ENCODE measurements at regions not wholly inside any gene's neighbourhood (a gene's known extent, or its start where the extent isn't known, plus 50 kb on each side); places are given as distances from the start of the nearest gene placed in this dataset.

- H3K9ac ChIP-seq (ENCODE audit: insufficient read length): no peak overlapping the region
- TF ChIP-seq EZH2 (IDR thresholded peaks at IDR 0.05) (no peak), POLR2AphosphoS5 (IDR thresholded peaks at IDR 0.05; ENCODE audit: borderline replicate concordance, low read depth, low read length) (no peak), FOXP2 (optimal IDR thresholded peaks at IDR 0.05; ENCODE audit: control extremely low read depth, extremely low read length, insufficient read depth) (no peak)
- no peaks in the 10 kb centered on the region for H3K9me3 ChIP-seq (ENCODE audit: low read depth, low read length)
- H3K4me3 ChIP-seq: no peak overlapping the region
- H3K27ac ChIP-seq: no peak overlapping the region
- DNase-seq (ENCODE audit: low read depth, low spot score): no peak
- no peaks in the 10 kb centered on the region for H3K36me3 ChIP-seq (ENCODE audit: insufficient read depth, low read length)
These were observed 612.6 kb downstream of the DACH1 start for GRCh38 chr13:71254384-71254783.

GRCh38 chr13:71252184-71252704, 614.8 kb downstream of the DACH1 start:
- H3K36me3 ChIP-seq (ENCODE audit: insufficient read depth, low read length): no peaks in the 10 kb centered on the region
- no peak overlapping the region for H3K27ac ChIP-seq
- no peak for DNase-seq (ENCODE audit: low read depth, low spot score)
- H3K9me3 ChIP-seq (ENCODE audit: low read depth, low read length): no peaks in the 10 kb centered on the region
- H3K4me3 ChIP-seq: no peak overlapping the region
- TF ChIP-seq POLR2AphosphoS5 (IDR thresholded peaks at IDR 0.05; ENCODE audit: borderline replicate concordance, low read depth, low read length) (no peak), EZH2 (IDR thresholded peaks at IDR 0.05) (no peak), FOXP2 (optimal IDR thresholded peaks at IDR 0.05; ENCODE audit: control extremely low read depth, extremely low read length, insufficient read depth) (no peak)
- no peak overlapping the region for H3K9ac ChIP-seq (ENCODE audit: insufficient read length)

- DNase-seq (ENCODE audit: low read depth, low spot score): no peak
- TF ChIP-seq POLR2AphosphoS5 (IDR thresholded peaks at IDR 0.05; ENCODE audit: borderline replicate concordance, low read depth, low read length) (no peak), FOXP2 (optimal IDR thresholded peaks at IDR 0.05; ENCODE audit: control extremely low read depth, extremely low read length, insufficient read depth) (no peak), EZH2 (IDR thresholded peaks at IDR 0.05) (no peak)
- Histone ChIP-seq H3K9me3 (ENCODE audit: low read depth, low read length) (no peaks in the 10 kb centered on the region), H3K4me3 (no peak overlapping the region), H3K27ac (no peak overlapping the region), H3K9ac (ENCODE audit: insufficient read length) (no peak overlapping the region), H3K36me3 (ENCODE audit: insufficient read depth, low read length) (no peaks in the 10 kb centered on the region)
These were observed 615.6 kb downstream of the DACH1 start for GRCh38 chr13:71251292-71251951.

- Histone ChIP-seq H3K4me3 (no peak overlapping the region), H3K9ac (ENCODE audit: insufficient read length) (no peak overlapping the region), H3K36me3 (ENCODE audit: insufficient read depth, low read length) (no peaks in the 10 kb centered on the region), H3K27ac (no peak overlapping the region), H3K9me3 (ENCODE audit: low read depth, low read length) (no peaks in the 10 kb centered on the region)
- DNase-seq (ENCODE audit: low read depth, low spot score): no peak
- TF ChIP-seq EZH2 (IDR thresholded peaks at IDR 0.05) (no peak), FOXP2 (optimal IDR thresholded peaks at IDR 0.05; ENCODE audit: control extremely low read depth, extremely low read length, insufficient read depth) (no peak), POLR2AphosphoS5 (IDR thresholded peaks at IDR 0.05; ENCODE audit: borderline replicate concordance, low read depth, low read length) (no peak)
These were observed 618.0 kb downstream of the DACH1 start for GRCh38 chr13:71249011-71249410.

GRCh38 chr13:71244161-71244560, 622.8 kb downstream of the DACH1 start:
- TF ChIP-seq FOXP2 (optimal IDR thresholded peaks at IDR 0.05; ENCODE audit: control extremely low read depth, extremely low read length, insufficient read depth) (no peak), POLR2AphosphoS5 (IDR thresholded peaks at IDR 0.05; ENCODE audit: borderline replicate concordance, low read depth, low read length) (no peak), EZH2 (IDR thresholded peaks at IDR 0.05) (no peak)
- H3K4me3 ChIP-seq: no peak overlapping the region
- no peak overlapping the region for H3K9ac ChIP-seq (ENCODE audit: insufficient read length)
- no peak overlapping the region for H3K27ac ChIP-seq
- no peaks in the 10 kb centered on the region for H3K36me3 ChIP-seq (ENCODE audit: insufficient read depth, low read length)
- no peaks in the 10 kb centered on the region for H3K9me3 ChIP-seq (ENCODE audit: low read depth, low read length)
- DNase-seq (ENCODE audit: low read depth, low spot score): no peak

- TF ChIP-seq EZH2 (IDR thresholded peaks at IDR 0.05) (no peak), FOXP2 (optimal IDR thresholded peaks at IDR 0.05; ENCODE audit: control extremely low read depth, extremely low read length, insufficient read depth) (no peak), POLR2AphosphoS5 (IDR thresholded peaks at IDR 0.05; ENCODE audit: borderline replicate concordance, low read depth, low read length) (no peak)
- Histone ChIP-seq H3K9ac (ENCODE audit: insufficient read length) (no peak overlapping the region), H3K4me3 (no peak overlapping the region), H3K36me3 (ENCODE audit: insufficient read depth, low read length) (no peaks in the 10 kb centered on the region), H3K9me3 (ENCODE audit: low read depth, low read length) (no peaks in the 10 kb centered on the region), H3K27ac (no peak overlapping the region)
- no peak for DNase-seq (ENCODE audit: low read depth, low spot score)
These were observed 624.8 kb downstream of the DACH1 start for GRCh38 chr13:71242201-71242600.

- Histone ChIP-seq H3K9me3 (ENCODE audit: low read depth, low read length) (no peaks in the 10 kb centered on the region), H3K4me3 (no peak overlapping the region), H3K9ac (ENCODE audit: insufficient read length) (no peak overlapping the region), H3K36me3 (ENCODE audit: insufficient read depth, low read length) (no peaks in the 10 kb centered on the region), H3K27ac (no peak overlapping the region)
- no peak for DNase-seq (ENCODE audit: low read depth, low spot score)
- TF ChIP-seq FOXP2 (optimal IDR thresholded peaks at IDR 0.05; ENCODE audit: control extremely low read depth, extremely low read length, insufficient read depth) (no peak), EZH2 (IDR thresholded peaks at IDR 0.05) (no peak), POLR2AphosphoS5 (IDR thresholded peaks at IDR 0.05; ENCODE audit: borderline replicate concordance, low read depth, low read length) (no peak)
These were observed 626.1 kb downstream of the DACH1 start for GRCh38 chr13:71240911-71241310.

- Histone ChIP-seq H3K9ac (ENCODE audit: insufficient read length) (no peak overlapping the region), H3K9me3 (ENCODE audit: low read depth, low read length) (no peaks in the 10 kb centered on the region), H3K4me3 (no peak overlapping the region), H3K27ac (no peak overlapping the region), H3K36me3 (ENCODE audit: insufficient read depth, low read length) (no peaks in the 10 kb centered on the region)
- DNase-seq (ENCODE audit: low read depth, low spot score): no peak
- no peak for TF ChIP-seq FOXP2 (optimal IDR thresholded peaks at IDR 0.05; ENCODE audit: control extremely low read depth, extremely low read length, insufficient read depth)
- no peak for TF ChIP-seq POLR2AphosphoS5 (IDR thresholded peaks at IDR 0.05; ENCODE audit: borderline replicate concordance, low read depth, low read length)
- no peak for TF ChIP-seq EZH2 (IDR thresholded peaks at IDR 0.05)
These were observed 629.7 kb downstream of the DACH1 start for GRCh38 chr13:71237332-71237731.

Data from SK-N-MC (cell line).